ENCODE measurements at regions not wholly inside any gene's neighbourhood (a gene's known extent, or its start where the extent isn't known, plus 50 kb on each side); places are given as distances from the start of the nearest gene placed in this dataset.

DNA sequence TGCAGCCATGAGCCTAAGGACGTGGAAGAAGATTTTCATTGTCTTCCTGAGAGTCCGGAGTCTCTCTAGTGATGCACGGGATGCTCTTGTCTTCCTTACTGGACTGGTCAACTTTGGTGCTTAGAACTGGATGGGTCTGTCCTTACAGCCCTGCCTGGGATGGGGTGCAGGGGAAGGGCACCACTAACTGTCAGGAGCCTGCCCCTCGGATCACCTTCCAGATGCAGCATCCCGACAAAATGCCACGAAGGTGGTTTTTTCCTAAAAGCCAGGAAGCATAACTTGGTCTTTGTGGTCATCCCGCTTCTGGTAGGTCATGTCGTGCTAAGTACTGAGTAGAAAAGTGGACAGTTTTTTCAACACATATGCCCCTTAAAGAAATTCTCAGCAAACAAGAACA lies 207.4 kb upstream of the TWIST2 start:
- H3K9ac ChIP-seq, result no peak overlapping the region
- no peaks in the 10 kb centered on the region for H3K27me3 ChIP-seq (ENCODE audit: insufficient read depth)
- H3K4me1 ChIP-seq (ENCODE audit: control insufficient read depth in 1 of 2, insufficient read depth in 2 of 2, low read depth in 1 of 2, low read length in 1 of 2), result peaks cover 8 to 18% of the 10 kb centered on the region in 2 experiments; a peak in 3 of 4 replicates
- no peak overlapping the region for H3K4me2 ChIP-seq
- H3K4me3 ChIP-seq (ENCODE audit: low read depth in 2 of 2, low read length in 1 of 2), result no peak overlapping the region
- no peaks in the 10 kb centered on the region for H4K20me1 ChIP-seq (ENCODE audit: insufficient read depth)
- ChIA-PET CTCF (interaction anchor here (1.6 kb wide), 1 partner anchor 31 kb away, joined by 3 read pairs; no protein-coding TSS in a partner anchor), POLR2A (no interaction called here)
- TF ChIP-seq USF1 (IDR thresholded peaks at IDR 0.05; ENCODE audit: borderline replicate concordance, low read depth) (no peak), TEAD4 (IDR thresholded peaks at IDR 0.05; ENCODE audit: borderline replicate concordance, insufficient read depth) (no peak), ELF1 (IDR thresholded peaks at IDR 0.05) (no peak), CHD2 (IDR thresholded peaks at IDR 0.05; ENCODE audit: low read length, partially characterized antibody) (no peak), GABPA (IDR thresholded peaks at IDR 0.05; ENCODE audit: low read depth) (no peak), RXRA (IDR thresholded peaks at IDR 0.05; ENCODE audit: borderline replicate concordance, low read depth) (no peak), FOXJ3 (CRISPR knock-in tag; IDR thresholded peaks at IDR 0.05) (no peak)
- no peaks in the 10 kb centered on the region for H3K79me2 ChIP-seq (ENCODE audit: insufficient read depth)
- H3F3A ChIP-seq (replicated peaks; ENCODE audit: insufficient read depth), result peaks cover 10% of the 10 kb centered on the region
- H3K36me3 ChIP-seq (replicated peaks in 1 of 2; ENCODE audit: control insufficient read depth in 1 of 2, insufficient read depth in 2 of 2, low read length in 1 of 2), result no peaks in the 10 kb centered on the region
- H3K9me2 ChIP-seq, result no peaks in the 10 kb centered on the region
- no peak overlapping the region for H2AFZ ChIP-seq (ENCODE audit: low read depth)
- no peak overlapping the region for H3K27ac ChIP-seq (ENCODE audit: low read depth in 2 of 2, low read length in 1 of 2)
- 80% methylated on average over 8 of the region's 8 CpGs for WGBS (ENCODE audit: low lambda C conversion rate)
- H3K9me3 ChIP-seq, result no peaks in the 10 kb centered on the region
- no peak for DNase-seq

DNA sequence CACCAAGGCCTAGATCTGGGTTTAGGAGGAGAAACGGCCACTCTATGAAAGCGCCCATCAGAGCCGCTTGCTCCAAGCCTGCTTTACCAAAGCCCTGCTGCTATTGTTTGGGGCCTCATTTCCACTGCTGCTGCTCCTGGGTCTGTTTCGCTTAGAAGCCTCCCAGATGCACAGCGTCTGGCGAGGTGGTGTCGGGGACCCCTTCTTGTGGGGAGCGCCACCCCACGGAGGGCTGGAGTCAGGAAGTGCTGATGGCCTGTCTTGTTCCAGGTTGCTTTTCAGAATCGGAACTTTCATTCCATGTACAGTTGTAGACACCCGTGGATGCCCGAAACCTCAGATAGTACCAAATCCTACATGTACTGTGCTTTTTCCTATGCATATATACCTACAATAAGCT lies 204.9 kb upstream of the TWIST2 start:
- 91% methylated on average over 4 of the region's 12 CpGs for WGBS (ENCODE audit: low lambda C conversion rate)
- Histone ChIP-seq H2AFZ (ENCODE audit: low read depth) (no peak overlapping the region), H3K4me3 (ENCODE audit: low read depth in 2 of 2, low read length in 1 of 2) (no peak overlapping the region), H3K9me2 (no peaks in the 10 kb centered on the region), H3K4me2 (no peak overlapping the region), H3F3A (replicated peaks; ENCODE audit: insufficient read depth) (peaks cover 10% of the 10 kb centered on the region), H3K36me3 (replicated peaks in 1 of 2; ENCODE audit: control insufficient read depth in 1 of 2, insufficient read depth in 2 of 2, low read length in 1 of 2) (no peaks in the 10 kb centered on the region), H3K9me3 (no peaks in the 10 kb centered on the region), H4K20me1 (ENCODE audit: insufficient read depth) (no peaks in the 10 kb centered on the region), H3K4me1 (ENCODE audit: control insufficient read depth in 1 of 2, insufficient read depth in 2 of 2, low read depth in 1 of 2, low read length in 1 of 2) (peaks cover 2 to 10% of the 10 kb centered on the region in 2 experiments; a peak in 3 of 4 replicates), H3K9ac (no peak overlapping the region), H3K27ac (ENCODE audit: low read depth in 2 of 2, low read length in 1 of 2) (peak overlapping the region in 1 of 2 experiments; percentile 95; a peak in 1 of 4 replicates), H3K79me2 (ENCODE audit: insufficient read depth) (no peaks in the 10 kb centered on the region), H3K27me3 (ENCODE audit: insufficient read depth) (no peaks in the 10 kb centered on the region)
- ChIA-PET POLR2A (no interaction called here), CTCF (no interaction called here)
- DNase-seq, result no peak
- TF ChIP-seq MEF2A (IDR thresholded peaks at IDR 0.05; ENCODE audit: borderline replicate concordance, low read depth) (no peak), YY1 (IDR thresholded peaks at IDR 0.05; ENCODE audit: low read depth) (no peak), TCF12 (IDR thresholded peaks at IDR 0.05) (no peak), REST (IDR thresholded peaks at IDR 0.05; ENCODE audit: low read depth, low read length) (no peak), EZH2phosphoT487 (IDR thresholded peaks at IDR 0.05; ENCODE audit: borderline replicate concordance, low read depth) (no peak), MAX (IDR thresholded peaks at IDR 0.05; ENCODE audit: low read depth) (no peak), ELF1 (IDR thresholded peaks at IDR 0.05) (no peak), USF1 (IDR thresholded peaks at IDR 0.05; ENCODE audit: borderline replicate concordance, low read depth) (no peak), FOXM1 (IDR thresholded peaks at IDR 0.05; ENCODE audit: low read depth) (no peak), POLR2AphosphoS5 (IDR thresholded peaks at IDR 0.05; ENCODE audit: low read depth, low read length) (no peak), NFIC (IDR thresholded peaks at IDR 0.05; ENCODE audit: borderline replicate concordance) (no peak), GATA2 (CRISPR knock-in tag; IDR thresholded peaks at IDR 0.05) (no peak), RXRA (IDR thresholded peaks at IDR 0.05; ENCODE audit: borderline replicate concordance, low read depth) (no peak), TAF1 (IDR thresholded peaks at IDR 0.05; ENCODE audit: borderline replicate concordance, low read depth, low read length) (no peak), TEAD4 (IDR thresholded peaks at IDR 0.05; ENCODE audit: borderline replicate concordance, insufficient read depth) (no peak)

Data from SK-N-SH (cell line).